H9 (cell line): ENCODE measurements at regions not wholly inside any gene's neighbourhood (a gene's known extent, or its start where the extent isn't known, plus 50 kb on each side); places are given as distances from the start of the nearest gene placed in this dataset.

ENCODE experiments used
- DNase-seq: peaks from one replicate; pipeline ENCODE4 v3.0.0-alpha.2; 2017
- H2AFZ ChIP-seq: one replicate; pipeline ENCODE4 v1.6.1; 2013; ENCODE audit warnings: mild to moderate bottlenecking, low read length, control low read depth, moderate library complexity
- H2AK5ac ChIP-seq: 2 replicates; pipeline ENCODE4 v1.6.1; 2013; ENCODE audit warnings: low read length, control low read depth, mixed read lengths; ENCODE audit not compliant: insufficient read length
- H2BK120ac ChIP-seq: one replicate; pipeline ENCODE4 v1.6.1; 2013; ENCODE audit warnings: low read depth, mild to moderate bottlenecking, low read length, control low read depth, inconsistent platforms; ENCODE audit not compliant: poor library complexity, severe bottlenecking
- H2BK12ac ChIP-seq: 2 replicates; pipeline ENCODE4 v1.6.1; 2013; ENCODE audit warnings: low read length, control low read depth, mixed read lengths, low read depth; ENCODE audit not compliant: insufficient read length
- H2BK15ac ChIP-seq: 2 replicates; pipeline ENCODE4 v1.6.1; 2013; ENCODE audit warnings: low read depth, low read length, control low read depth
- H2BK20ac ChIP-seq: one replicate; pipeline ENCODE4 v1.6.1; 2013; ENCODE audit warnings: low read depth, mild to moderate bottlenecking, low read length, control low read depth, inconsistent platforms; ENCODE audit not compliant: poor library complexity, severe bottlenecking
- H2BK5ac ChIP-seq: 2 replicates; pipeline ENCODE4 v1.6.1; 2013; ENCODE audit warnings: low read length, control low read depth, mixed read lengths; ENCODE audit not compliant: insufficient read length
- H3K14ac ChIP-seq: 2 replicates; pipeline ENCODE4 v1.6.1; 2013; ENCODE audit warnings: low read length, control low read depth; ENCODE audit not compliant: insufficient read depth
- H3K18ac ChIP-seq: 2 replicates; pipeline ENCODE4 v1.6.1; 2013; ENCODE audit warnings: low read depth, mild to moderate bottlenecking, mixed read lengths, low read length, control low read depth; ENCODE audit not compliant: insufficient read length
- H3K23ac ChIP-seq: 2 replicates; pipeline ENCODE4 v1.6.1; 2013; ENCODE audit warnings: low read length, control low read depth, mixed read lengths, low read depth; ENCODE audit not compliant: insufficient read length
- H3K23me2 ChIP-seq: 2 replicates; pipeline ENCODE4 v1.6.1; 2013; ENCODE audit warnings: low read depth, mild to moderate bottlenecking, mixed read lengths, low read length, control low read depth; ENCODE audit not compliant: insufficient read length, poor library complexity, severe bottlenecking
- H3K27ac ChIP-seq: 2 replicates; pipeline ENCODE4 v1.5.1; 2013; ENCODE audit warnings: low read length, control low read depth, mixed read lengths, low read depth; ENCODE audit not compliant: insufficient read length
- H3K27me3 ChIP-seq: 2 replicates; pipeline ENCODE4 v1.6.1; 2013; ENCODE audit warnings: low read length, control low read depth, inconsistent platforms; ENCODE audit not compliant: insufficient read depth
- H3K4ac ChIP-seq: 2 replicates; pipeline ENCODE4 v1.6.1; 2013; ENCODE audit warnings: low read depth, mild to moderate bottlenecking, control low read depth, inconsistent platforms, low read length, moderate library complexity
- H3K4me1 ChIP-seq: 2 replicates; pipeline ENCODE4 v1.6.1; 2013; ENCODE audit warnings: low read length, control low read depth, inconsistent platforms; ENCODE audit not compliant: insufficient read depth
- H3K4me2 ChIP-seq: 2 replicates; pipeline ENCODE4 v1.6.1; 2013; ENCODE audit warnings: low read length, control low read depth, mixed read lengths; ENCODE audit not compliant: insufficient read length, insufficient read depth
- H3K56ac ChIP-seq: 2 replicates; pipeline ENCODE4 v1.6.1; 2013; ENCODE audit warnings: low read depth, mild to moderate bottlenecking, mixed read lengths, low read length, control low read depth; ENCODE audit not compliant: insufficient read length
- H3K79me1 ChIP-seq: 2 replicates; pipeline ENCODE4 v1.6.1; 2013; ENCODE audit warnings: low read depth, mild to moderate bottlenecking, moderate library complexity, low read length, control low read depth, inconsistent platforms; ENCODE audit not compliant: insufficient read depth, poor library complexity, severe bottlenecking
- H3K79me2 ChIP-seq: 2 replicates; pipeline ENCODE4 v1.6.1; 2013; ENCODE audit warnings: low read length, control low read depth, inconsistent platforms; ENCODE audit not compliant: insufficient read depth
- H3K9ac ChIP-seq: 2 replicates; pipeline ENCODE4 v1.6.1; 2013; ENCODE audit warnings: low read length, control low read depth, mixed read lengths; ENCODE audit not compliant: insufficient read length; ENCODE audit errors: extremely low read depth
- H3K9me3 ChIP-seq: one replicate; pipeline ENCODE4 v1.6.1; 2013; ENCODE audit warnings: low read depth, low read length, inconsistent platforms; ENCODE audit not compliant: control insufficient read depth
- H3T11ph ChIP-seq: one replicate; pipeline ENCODE4 v1.6.1; 2013; ENCODE audit warnings: mild to moderate bottlenecking, low read length, control low read depth, inconsistent platforms
- H4K20me1 ChIP-seq: one replicate; pipeline ENCODE4 v1.6.1; 2013; ENCODE audit not compliant: control insufficient read depth, insufficient read length, insufficient read depth
- H4K5ac ChIP-seq: 2 replicates; pipeline ENCODE4 v1.6.1; 2013; ENCODE audit warnings: low read depth, mild to moderate bottlenecking, mixed read lengths, low read length, control low read depth; ENCODE audit not compliant: insufficient read length
- H4K8ac ChIP-seq: replicated peaks from 2 replicates; pipeline ENCODE4 v1.6.1; 2013; ENCODE audit warnings: low read length, control low read depth, mixed read lengths, low read depth; ENCODE audit not compliant: insufficient read length
- H4K91ac ChIP-seq: 2 replicates; pipeline ENCODE4 v1.6.1; 2013; ENCODE audit warnings: low read depth, mild to moderate bottlenecking, moderate library complexity, mixed read lengths, low read length, control low read depth; ENCODE audit not compliant: insufficient read length
- H3K27ac Mint-ChIP-seq, 3 experiments: 2 replicates in 2 of 3; 3 replicates in 1 of 3; pipeline ENCODE4 v1.8.0; 2020 to 2021; ENCODE audit warnings: mixed read lengths in 3 of 3, mild to moderate bottlenecking in 1 of 3, moderate library complexity in 1 of 3
- H3K27me3 Mint-ChIP-seq: 2 replicates; pipeline ENCODE4 v1.8.0; 2021; ENCODE audit warnings: low read depth, mild to moderate bottlenecking, moderate library complexity, mixed read lengths
- H3K36me3 Mint-ChIP-seq, 3 experiments: 2 replicates in 2 of 3; 3 replicates in 1 of 3; pipeline ENCODE4 v1.8.0; 2020 to 2021; ENCODE audit warnings: low read depth in 3 of 3, mixed read lengths in 3 of 3; ENCODE audit not compliant: insufficient read depth in 1 of 3
- H3K4me1 Mint-ChIP-seq, 2 experiments: 2 replicates each; pipeline ENCODE4 v1.8.0; 2020; ENCODE audit warnings: mixed read lengths in 2 of 2
- H3K4me3 Mint-ChIP-seq, 2 experiments: 2 replicates in 1 of 2; 3 replicates in 1 of 2; pipeline ENCODE4 v1.8.0; 2020 to 2021; ENCODE audit warnings: mild to moderate bottlenecking in 2 of 2, mixed read lengths in 2 of 2, moderate library complexity in 1 of 2
- H3K9me3 Mint-ChIP-seq, 2 experiments: 2 replicates in 1 of 2; 3 replicates in 1 of 2; pipeline ENCODE4 v1.8.0; 2020; ENCODE audit warnings: mild to moderate bottlenecking in 2 of 2, mixed read lengths in 2 of 2, moderate library complexity in 1 of 2
- WGBS: extraction: QIAGEN DNeasy Blood & Tissue Kit; methylation state at CpG from one replicate; pipeline ENCODE4 v1.1.7; 2013; ENCODE audit warnings: missing lambda C conversion rate, low lambda C conversion rate, mixed read lengths; ENCODE audit not compliant: insufficient read length; ENCODE audit errors: extremely low coverage; 5-methylcytosine and 5-hydroxymethylcytosine counted together
- TF ChIP-seq, protein P1 (sequence below): fragments of 200-600 bp; sonication (generic); conservative IDR thresholded peaks from 3 replicates; pipeline ENCODE4 v1.8.0; 2021; ENCODE audit warnings: antibody characterized with exemption, mild to moderate bottlenecking

- Histone ChIP-seq H3K23me2 (no peaks in the 10 kb centered on the region), H3K79me2 (no peaks in the 10 kb centered on the region), H3K14ac (no peak overlapping the region), H3T11ph (no peak overlapping the region), H3K4me2 (no peak overlapping the region), H2BK20ac (no peak overlapping the region), H3K4me1 (no peaks in the 10 kb centered on the region), H4K5ac (no peak overlapping the region), H2AK5ac (no peak overlapping the region), H3K9me3 (no peaks in the 10 kb centered on the region), H4K20me1 (no peaks in the 10 kb centered on the region), H3K79me1 (no peaks in the 10 kb centered on the region), H2BK5ac (no peak overlapping the region), H3K27ac (no peak overlapping the region), H4K8ac (no peak overlapping the region), H3K18ac (no peak overlapping the region), H4K91ac (no peak overlapping the region), H3K4ac (no peak overlapping the region), H2AFZ (no peak overlapping the region), H3K27me3 (no peaks in the 10 kb centered on the region; the same call in 1 of the 2 replicates), H3K23ac (no peak overlapping the region), H2BK15ac (no peak overlapping the region), H2BK12ac (no peak overlapping the region), H3K56ac (no peak overlapping the region), H2BK120ac (no peak overlapping the region), H3K9ac (no peak overlapping the region)
- WGBS = no CpG with 5 or more reads among the region's 3 CpGs
- DNase-seq = no peak
- Mint-ChIP-seq H3K27ac (no peak overlapping the region), H3K4me3 (no peak overlapping the region), H3K4me1 (0 out of 4 replicates have a peak, but pooled peaks cover 0 to 2% of the 10 kb centered on the region in 2 experiments), H3K36me3 (no peaks in the 10 kb centered on the region), H3K27me3 (no peaks in the 10 kb centered on the region), H3K9me3 (no peaks in the 10 kb centered on the region)
- TF ChIP-seq, protein P1, sequence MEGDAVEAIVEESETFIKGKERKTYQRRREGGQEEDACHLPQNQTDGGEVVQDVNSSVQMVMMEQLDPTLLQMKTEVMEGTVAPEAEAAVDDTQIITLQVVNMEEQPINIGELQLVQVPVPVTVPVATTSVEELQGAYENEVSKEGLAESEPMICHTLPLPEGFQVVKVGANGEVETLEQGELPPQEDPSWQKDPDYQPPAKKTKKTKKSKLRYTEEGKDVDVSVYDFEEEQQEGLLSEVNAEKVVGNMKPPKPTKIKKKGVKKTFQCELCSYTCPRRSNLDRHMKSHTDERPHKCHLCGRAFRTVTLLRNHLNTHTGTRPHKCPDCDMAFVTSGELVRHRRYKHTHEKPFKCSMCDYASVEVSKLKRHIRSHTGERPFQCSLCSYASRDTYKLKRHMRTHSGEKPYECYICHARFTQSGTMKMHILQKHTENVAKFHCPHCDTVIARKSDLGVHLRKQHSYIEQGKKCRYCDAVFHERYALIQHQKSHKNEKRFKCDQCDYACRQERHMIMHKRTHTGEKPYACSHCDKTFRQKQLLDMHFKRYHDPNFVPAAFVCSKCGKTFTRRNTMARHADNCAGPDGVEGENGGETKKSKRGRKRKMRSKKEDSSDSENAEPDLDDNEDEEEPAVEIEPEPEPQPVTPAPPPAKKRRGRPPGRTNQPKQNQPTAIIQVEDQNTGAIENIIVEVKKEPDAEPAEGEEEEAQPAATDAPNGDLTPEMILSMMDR = no peak
Observed at GRCh38 chr14:45359746-45360145, 106.7 kb upstream of the MIS18BP1 start.
